GM12891 (cell line): ENCODE measurements at regions not wholly inside any gene's neighbourhood (a gene's known extent, or its start where the extent isn't known, plus 50 kb on each side); places are given as distances from the start of the nearest gene placed in this dataset.
"Not testable (repeated sequence)": the region's sequence is repeated elsewhere in the genome, so short reads cannot be mapped to it uniquely, and the experiment has no call there.

Source experiments
- POLR2AphosphoS5 ChIP-seq: IDR thresholded peaks from 2 replicates; pipeline ENCODE4 v1.6.1; 2011; ENCODE audit warnings: low read depth, low read length, control low read depth
- POU2F2 ChIP-seq: IDR thresholded peaks from 2 replicates; pipeline ENCODE4 v1.6.1; 2011; ENCODE audit warnings: low read depth, mild to moderate bottlenecking, control low read depth, low read length, moderate library complexity

GRCh38 chr15:85258062-85258445 is 122.3 kb upstream of the AKAP13 start:
- not testable (repeated sequence) for TF ChIP-seq POLR2AphosphoS5, POU2F2
